HG03342 (cell line): ENCODE measurements at regions not wholly inside any gene's neighbourhood (a gene's known extent, or its start where the extent isn't known, plus 50 kb on each side); places are given as distances from the start of the nearest gene placed in this dataset.
"Not testable (repeated sequence)": the region's sequence is repeated elsewhere in the genome, so short reads cannot be mapped to it uniquely, and the experiment has no call there.

ENCODE experiments used
- ATAC-seq: cut with Tn5 transposase; IDR thresholded peaks from one replicate; pipeline ENCODE4 v1.9.1; 2021; ENCODE audit warnings: mild to moderate bottlenecking, moderate library complexity; ENCODE audit not compliant: unreplicated experiment

- ATAC-seq = no peak
Measured at GRCh38 chr1:56285554-56286402, 293.6 kb downstream of the PLPP3 start.

- no peak for ATAC-seq
Measured at GRCh38 chr1:56284928-56285327, 294.4 kb downstream of the PLPP3 start.

- ATAC-seq = no peak
Measured at GRCh38 chr1:56278061-56278460, 301.3 kb downstream of the PLPP3 start.

GRCh38 chr1:56268519-56269140 is 310.7 kb downstream of the PLPP3 start:
- no peak for ATAC-seq

- no peak for ATAC-seq
Measured at GRCh38 chr1:56267611-56268010, 311.8 kb downstream of the PLPP3 start.

- no peak for ATAC-seq
Measured at GRCh38 chr1:56266359-56266758, 313.0 kb downstream of the PLPP3 start.

GRCh38 chr1:56265216-56265615 is 314.1 kb downstream of the PLPP3 start:
- ATAC-seq = no peak

GRCh38 chr1:56263908-56264307 is 315.5 kb downstream of the PLPP3 start:
- no peak for ATAC-seq

GRCh38 chr1:56258371-56258770 is 321.0 kb downstream of the PLPP3 start:
- ATAC-seq = no peak

GRCh38 chr1:56257726-56258125 is 321.6 kb downstream of the PLPP3 start:
- ATAC-seq = no peak

- ATAC-seq = no peak
Measured at GRCh38 chr1:56256153-56257000, 323.0 kb downstream of the PLPP3 start.

- ATAC-seq = no peak
Measured at GRCh38 chr1:56255516-56256152, 323.7 kb downstream of the PLPP3 start.

GRCh38 chr1:56254130-56254529 is 325.2 kb downstream of the PLPP3 start:
- no peak for ATAC-seq

- ATAC-seq = no peak
Measured at GRCh38 chr1:56250809-56251208, 328.6 kb downstream of the PLPP3 start.

GRCh38 chr1:56249234-56249633 is 330.1 kb downstream of the PLPP3 start:
- ATAC-seq = no peak

- ATAC-seq = no peak
Measured at GRCh38 chr1:56248138-56248537, 331.2 kb downstream of the PLPP3 start.

- ATAC-seq = not testable (repeated sequence)
Measured at GRCh38 chr1:56246726-56247125, 332.6 kb downstream of the PLPP3 start.

GRCh38 chr1:56240400-56240799 is 339.0 kb downstream of the PLPP3 start:
- ATAC-seq = no peak

- no peak for ATAC-seq
Measured at GRCh38 chr1:56237491-56238064, 341.8 kb downstream of the PLPP3 start.

GRCh38 chr1:56236688-56237087 is 342.7 kb downstream of the PLPP3 start:
- ATAC-seq = no peak
